Muscle layer of duodenum (tissue), 2 donors: ENCODE measurements at regions not wholly inside any gene's neighbourhood (a gene's known extent, or its start where the extent isn't known, plus 50 kb on each side); places are given as distances from the start of the nearest gene placed in this dataset.

ENCODE experiments used
- H3K27ac ChIP-seq: one replicate; pipeline ENCODE4 v1.7.0; 2013; ENCODE audit warnings: mild to moderate bottlenecking, low read length
- H3K27me3 ChIP-seq: one replicate; pipeline ENCODE4 v1.7.0; 2013; ENCODE audit warnings: low read depth, mild to moderate bottlenecking, control low read depth, low read length
- H3K36me3 ChIP-seq, 2 donors: one replicate each; pipeline ENCODE4 v1.7.0; 2013; ENCODE audit warnings: low read length in 2 of 2, control low read depth in 1 of 2, mild to moderate bottlenecking in 1 of 2; ENCODE audit not compliant: insufficient read depth in 2 of 2, control insufficient read depth in 1 of 2
- H3K4me1 ChIP-seq, 2 donors: one replicate each; pipeline ENCODE4 v1.7.0; 2013; ENCODE audit warnings: low read length in 2 of 2, mild to moderate bottlenecking in 2 of 2, control low read depth in 1 of 2, moderate library complexity in 1 of 2; ENCODE audit not compliant: insufficient read depth in 2 of 2, control insufficient read depth in 1 of 2
- H3K4me3 ChIP-seq, 2 donors: one replicate each; pipeline ENCODE4 v1.7.0; 2013; ENCODE audit warnings: low read length in 2 of 2, low read depth in 1 of 2, mild to moderate bottlenecking in 1 of 2
- H3K9me3 ChIP-seq, 2 donors: one replicate each; pipeline ENCODE4 v1.7.0; 2013; ENCODE audit warnings: low read length in 2 of 2, control low read depth in 1 of 2, mild to moderate bottlenecking in 1 of 2; ENCODE audit not compliant: control insufficient read depth in 1 of 2
- donor health status: healthy.

DNA sequence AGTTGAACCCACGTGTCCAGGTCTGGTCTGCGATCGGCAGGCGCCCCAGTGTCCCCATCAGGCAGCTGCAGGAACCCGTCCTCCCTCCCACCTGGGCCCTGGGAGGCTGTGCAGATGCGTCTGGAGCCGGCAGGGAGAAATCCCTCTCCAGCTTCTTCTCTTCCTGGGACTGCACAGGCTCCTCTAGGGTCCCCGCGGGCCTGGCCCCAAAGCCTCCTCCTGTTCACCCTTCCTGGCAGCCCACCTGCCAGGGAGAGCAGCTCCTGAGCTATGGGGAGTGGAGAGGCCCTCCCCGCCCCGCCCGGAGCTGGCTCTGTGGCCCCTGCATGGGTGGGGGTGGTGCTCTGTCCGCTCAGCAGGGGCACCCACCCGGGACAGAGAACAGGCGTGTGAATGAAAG lies 179.2 kb upstream of the ALKAL2 start:
- no peak overlapping the region for H3K27ac ChIP-seq
- H3K4me3 ChIP-seq, result no peak overlapping the region
- no peaks in the 10 kb centered on the region for H3K9me3 ChIP-seq
- no peaks in the 10 kb centered on the region for H3K36me3 ChIP-seq
- no peaks in the 10 kb centered on the region for H3K27me3 ChIP-seq
- H3K4me1 ChIP-seq, result peaks cover 0 to 7% of the 10 kb centered on the region in 2 donors

DNA sequence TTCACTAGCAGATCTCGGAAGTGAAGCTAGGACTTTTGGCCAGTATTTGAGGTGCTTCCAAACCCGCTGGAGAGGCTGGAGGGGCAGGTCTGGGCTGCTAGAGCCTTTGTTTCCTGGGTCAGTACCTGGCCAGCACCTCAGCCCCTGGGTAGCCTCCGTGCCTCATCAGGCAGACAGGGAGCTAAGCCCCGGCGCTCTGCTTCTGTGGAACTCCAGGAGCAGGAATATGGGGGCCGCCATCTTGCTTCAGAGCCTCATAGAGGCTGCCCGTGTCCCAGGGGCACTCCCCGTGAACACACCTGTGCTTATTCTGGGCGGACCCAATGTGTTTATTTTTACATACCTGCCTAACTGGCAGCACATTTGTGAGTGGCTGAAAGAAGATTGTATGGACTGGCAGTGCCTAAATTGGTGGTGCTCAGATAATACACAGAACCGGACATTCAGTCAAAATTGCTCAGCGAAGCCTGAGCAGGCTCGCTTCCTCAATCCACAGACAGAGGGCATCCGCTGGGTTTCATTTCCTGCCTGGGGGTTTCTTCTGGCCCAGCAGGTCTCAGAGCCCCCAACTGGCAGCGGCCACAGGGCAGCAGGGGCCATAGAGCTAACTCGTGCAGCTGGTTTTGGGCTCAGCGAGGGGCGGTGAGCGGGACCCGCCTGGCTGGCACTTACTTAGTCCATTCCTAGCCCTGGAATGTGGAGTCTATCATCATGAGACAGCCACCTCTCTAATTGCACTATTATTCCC lies 176.8 kb upstream of the ALKAL2 start:
- H3K9me3 ChIP-seq, result no peaks in the 10 kb centered on the region
- no peaks in the 10 kb centered on the region for H3K36me3 ChIP-seq
- no peak overlapping the region for H3K27ac ChIP-seq
- no peak overlapping the region for H3K4me3 ChIP-seq
- no peaks in the 10 kb centered on the region for H3K27me3 ChIP-seq
- peaks cover 0 to 7% of the 10 kb centered on the region in 2 donors for H3K4me1 ChIP-seq

GRCh38 chr2:460861-461260 lies 173.0 kb upstream of the ALKAL2 start:
- no peaks in the 10 kb centered on the region for H3K36me3 ChIP-seq
- no peak overlapping the region for H3K4me3 ChIP-seq
- no peaks in the 10 kb centered on the region for H3K9me3 ChIP-seq
- H3K27ac ChIP-seq, result no peak overlapping the region
- no peaks in the 10 kb centered on the region for H3K27me3 ChIP-seq
- no peaks in the 10 kb centered on the region for H3K4me1 ChIP-seq

DNA sequence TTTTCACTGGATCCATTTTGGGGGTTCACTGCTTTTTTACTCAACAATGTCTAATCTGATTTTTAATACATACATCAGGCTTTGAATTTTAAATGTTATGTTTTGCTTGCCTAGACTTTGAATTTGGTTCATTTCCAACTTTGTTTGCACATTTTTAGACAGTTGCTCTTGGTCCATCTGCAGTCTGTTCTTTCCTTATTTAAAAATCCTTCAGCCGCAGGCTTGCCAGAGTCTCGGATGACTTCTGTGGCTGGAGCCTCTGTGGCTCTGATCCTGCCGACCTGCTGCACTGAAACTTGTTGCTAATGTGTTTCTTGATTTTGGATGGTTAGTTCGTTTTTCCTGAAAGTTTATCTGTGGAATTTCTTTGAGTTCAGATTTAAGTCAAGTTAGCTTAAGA lies 172.0 kb upstream of the ALKAL2 start:
- Histone ChIP-seq H3K4me3 (no peak overlapping the region), H3K27ac (no peak overlapping the region), H3K9me3 (no peaks in the 10 kb centered on the region), H3K36me3 (no peaks in the 10 kb centered on the region), H3K4me1 (no peaks in the 10 kb centered on the region), H3K27me3 (no peaks in the 10 kb centered on the region)

DNA sequence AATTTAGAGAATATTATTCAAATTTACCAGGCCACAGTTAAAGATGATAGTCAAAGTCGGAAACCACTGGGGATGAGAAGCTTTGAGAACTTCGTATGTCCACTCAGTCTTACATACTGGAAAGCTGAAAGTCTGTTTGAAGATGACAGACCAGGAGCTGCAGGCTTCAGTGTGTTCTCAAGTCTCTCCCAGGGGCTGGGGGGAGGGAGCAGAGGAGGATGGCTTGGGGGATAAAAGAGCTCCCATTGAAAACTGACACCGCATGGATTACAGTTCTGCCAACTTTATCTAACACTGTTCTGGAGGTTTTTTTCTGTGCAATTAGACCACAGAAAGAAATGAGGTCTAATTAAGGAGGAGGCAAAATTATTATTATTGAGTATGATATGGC lies 170.5 kb upstream of the ALKAL2 start:
- no peaks in the 10 kb centered on the region for H3K27me3 ChIP-seq
- H3K9me3 ChIP-seq, result no peaks in the 10 kb centered on the region
- no peak overlapping the region for H3K4me3 ChIP-seq
- H3K4me1 ChIP-seq, result no peaks in the 10 kb centered on the region
- H3K36me3 ChIP-seq, result no peaks in the 10 kb centered on the region
- no peak overlapping the region for H3K27ac ChIP-seq

DNA sequence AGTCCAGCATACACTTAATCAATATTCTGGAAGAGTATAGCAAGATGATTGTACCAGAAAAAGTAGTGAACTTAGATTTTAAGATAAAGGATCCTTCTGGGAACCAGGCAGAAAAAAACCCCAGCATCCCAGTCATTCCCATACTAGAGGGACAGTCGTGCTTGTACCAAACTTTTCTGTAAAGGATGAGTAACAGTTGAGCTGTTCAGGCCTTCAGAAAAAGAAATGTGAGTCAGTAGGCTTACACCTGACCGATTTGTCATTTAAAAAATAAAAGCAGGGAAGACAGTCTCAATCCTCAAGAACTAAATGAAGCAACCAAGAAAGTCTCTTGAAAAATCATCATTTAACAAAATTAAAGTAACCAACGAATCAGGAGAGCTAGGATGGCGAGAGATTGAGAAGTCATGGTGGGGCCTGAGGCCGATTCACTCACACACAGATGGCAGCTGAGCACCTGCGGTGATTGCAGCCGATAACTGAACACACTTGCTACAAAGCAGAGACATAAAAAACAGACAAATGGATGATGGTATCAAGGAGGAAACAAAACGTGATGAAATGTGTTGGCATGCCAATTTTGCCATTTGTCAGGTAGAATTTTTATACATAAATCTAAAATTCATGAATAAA lies 170.0 kb upstream of the ALKAL2 start:
- Histone ChIP-seq H3K4me3 (no peak overlapping the region), H3K27ac (no peak overlapping the region), H3K27me3 (no peaks in the 10 kb centered on the region), H3K36me3 (no peaks in the 10 kb centered on the region), H3K4me1 (no peaks in the 10 kb centered on the region), H3K9me3 (no peaks in the 10 kb centered on the region)

GRCh38 chr2:457262-457661 lies 169.4 kb upstream of the ALKAL2 start:
- no peaks in the 10 kb centered on the region for H3K4me1 ChIP-seq
- H3K27me3 ChIP-seq, result no peaks in the 10 kb centered on the region
- no peaks in the 10 kb centered on the region for H3K9me3 ChIP-seq
- H3K4me3 ChIP-seq, result no peak overlapping the region
- no peaks in the 10 kb centered on the region for H3K36me3 ChIP-seq
- H3K27ac ChIP-seq, result no peak overlapping the region

DNA sequence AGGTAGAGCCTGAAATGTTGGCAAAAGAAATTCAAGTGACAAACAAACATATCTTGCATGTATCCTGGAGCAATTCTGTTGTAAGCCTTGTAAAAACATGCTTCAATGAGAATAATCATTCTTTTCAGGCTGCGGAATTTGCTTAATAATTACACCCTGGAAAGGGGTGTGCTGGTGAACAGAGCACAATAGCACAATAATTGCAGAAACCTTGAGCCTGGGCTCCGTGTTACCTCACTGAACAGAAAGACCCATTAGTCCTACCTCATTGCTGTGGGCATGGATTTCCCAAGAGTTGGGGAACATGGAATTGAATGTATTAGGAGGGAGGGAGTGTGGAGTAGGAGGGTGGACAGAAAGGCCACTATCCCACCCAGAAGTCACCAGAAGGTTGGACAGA lies 168.0 kb upstream of the ALKAL2 start:
- H3K27me3 ChIP-seq, result no peaks in the 10 kb centered on the region
- H3K27ac ChIP-seq, result no peak overlapping the region
- H3K4me3 ChIP-seq, result no peak overlapping the region
- no peaks in the 10 kb centered on the region for H3K9me3 ChIP-seq
- no peaks in the 10 kb centered on the region for H3K4me1 ChIP-seq
- no peaks in the 10 kb centered on the region for H3K36me3 ChIP-seq

- Histone ChIP-seq H3K4me1 (no peaks in the 10 kb centered on the region), H3K36me3 (no peaks in the 10 kb centered on the region), H3K27ac (no peak overlapping the region), H3K27me3 (no peaks in the 10 kb centered on the region), H3K9me3 (no peaks in the 10 kb centered on the region), H3K4me3 (no peak overlapping the region)
Measured at GRCh38 chr2:455015-455705, 167.3 kb upstream of the ALKAL2 start.

GRCh38 chr2:453132-453531 lies 165.2 kb upstream of the ALKAL2 start:
- Histone ChIP-seq H3K27me3 (no peaks in the 10 kb centered on the region), H3K9me3 (no peaks in the 10 kb centered on the region), H3K4me1 (no peaks in the 10 kb centered on the region), H3K27ac (no peak overlapping the region), H3K4me3 (no peak overlapping the region), H3K36me3 (no peaks in the 10 kb centered on the region)

DNA sequence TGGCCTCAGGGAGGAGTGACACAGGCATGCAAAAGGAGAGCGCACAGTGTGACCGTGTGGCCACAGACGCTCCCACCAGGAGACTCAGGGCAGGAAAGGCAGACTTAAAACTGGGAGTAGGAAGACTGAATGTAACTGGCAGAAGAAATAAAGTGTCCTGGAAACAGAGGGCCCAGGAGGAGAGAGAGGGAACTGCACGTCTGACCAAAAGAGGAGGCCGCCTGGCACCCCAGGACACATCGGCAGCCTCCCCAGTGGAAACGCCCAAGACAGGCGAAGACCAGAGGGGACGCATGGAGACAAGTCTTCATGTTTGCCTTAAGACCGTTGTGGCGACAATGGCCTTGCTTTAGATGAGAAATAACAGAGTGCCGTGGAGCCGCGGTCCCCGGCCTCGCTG lies 163.6 kb upstream of the ALKAL2 start:
- Histone ChIP-seq H3K27ac (no peak overlapping the region), H3K4me3 (no peak overlapping the region), H3K4me1 (no peaks in the 10 kb centered on the region), H3K9me3 (no peaks in the 10 kb centered on the region), H3K36me3 (no peaks in the 10 kb centered on the region), H3K27me3 (no peaks in the 10 kb centered on the region)
